ENCODE measurements at regions not wholly inside any gene's neighbourhood (a gene's known extent, or its start where the extent isn't known, plus 50 kb on each side); places are given as distances from the start of the nearest gene placed in this dataset.

DNA sequence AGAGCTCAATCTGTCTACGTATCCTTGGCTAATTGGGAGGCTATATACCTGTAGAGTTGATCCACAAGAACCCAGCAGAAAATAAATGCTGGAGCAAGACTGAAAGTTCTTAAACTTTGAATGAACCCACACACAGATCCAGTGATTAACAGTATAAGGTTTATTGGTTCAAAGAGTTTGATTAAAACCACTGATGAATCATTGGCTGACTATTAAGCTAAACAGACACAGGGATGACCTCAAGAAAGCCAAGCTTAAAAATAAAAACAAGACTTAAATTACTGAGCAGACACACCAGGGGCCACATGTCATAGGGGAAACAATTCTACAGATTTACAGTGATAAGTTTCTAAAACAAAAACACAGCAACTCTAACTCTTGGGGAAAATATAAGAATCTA, 163.6 kb downstream of the SPATA31D1 start:
- TF ChIP-seq, protein P1, sequence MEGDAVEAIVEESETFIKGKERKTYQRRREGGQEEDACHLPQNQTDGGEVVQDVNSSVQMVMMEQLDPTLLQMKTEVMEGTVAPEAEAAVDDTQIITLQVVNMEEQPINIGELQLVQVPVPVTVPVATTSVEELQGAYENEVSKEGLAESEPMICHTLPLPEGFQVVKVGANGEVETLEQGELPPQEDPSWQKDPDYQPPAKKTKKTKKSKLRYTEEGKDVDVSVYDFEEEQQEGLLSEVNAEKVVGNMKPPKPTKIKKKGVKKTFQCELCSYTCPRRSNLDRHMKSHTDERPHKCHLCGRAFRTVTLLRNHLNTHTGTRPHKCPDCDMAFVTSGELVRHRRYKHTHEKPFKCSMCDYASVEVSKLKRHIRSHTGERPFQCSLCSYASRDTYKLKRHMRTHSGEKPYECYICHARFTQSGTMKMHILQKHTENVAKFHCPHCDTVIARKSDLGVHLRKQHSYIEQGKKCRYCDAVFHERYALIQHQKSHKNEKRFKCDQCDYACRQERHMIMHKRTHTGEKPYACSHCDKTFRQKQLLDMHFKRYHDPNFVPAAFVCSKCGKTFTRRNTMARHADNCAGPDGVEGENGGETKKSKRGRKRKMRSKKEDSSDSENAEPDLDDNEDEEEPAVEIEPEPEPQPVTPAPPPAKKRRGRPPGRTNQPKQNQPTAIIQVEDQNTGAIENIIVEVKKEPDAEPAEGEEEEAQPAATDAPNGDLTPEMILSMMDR (conservative IDR thresholded peaks at IDR 0.05): no peak
- TF ChIP-seq ZFX (IDR thresholded peaks at IDR 0.05): no peak
- H3K27ac ChIP-seq: no peak overlapping the region

DNA sequence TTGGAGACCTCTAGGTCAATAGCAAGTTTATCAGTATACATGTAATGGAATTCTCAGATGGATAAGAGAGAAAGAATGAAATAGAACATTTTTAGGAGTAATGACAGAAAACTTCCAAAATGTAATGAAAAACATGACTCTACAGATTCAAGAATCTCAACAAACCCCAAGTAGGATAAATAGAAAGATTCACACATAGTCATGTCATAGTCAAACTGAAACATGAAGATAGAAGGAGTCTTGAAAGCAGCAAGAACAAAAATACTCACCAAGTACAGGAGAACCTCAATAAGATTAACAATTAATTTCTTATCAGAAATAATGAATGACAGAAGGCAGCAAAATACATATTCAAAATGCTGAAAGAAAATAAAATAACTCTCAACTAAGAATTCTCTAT, 164.5 kb downstream of the SPATA31D1 start:
- H3K27ac ChIP-seq: no peak overlapping the region
- TF ChIP-seq ZFX (IDR thresholded peaks at IDR 0.05): no peak
- TF ChIP-seq, protein P1 (conservative IDR thresholded peaks at IDR 0.05): no peak

DNA sequence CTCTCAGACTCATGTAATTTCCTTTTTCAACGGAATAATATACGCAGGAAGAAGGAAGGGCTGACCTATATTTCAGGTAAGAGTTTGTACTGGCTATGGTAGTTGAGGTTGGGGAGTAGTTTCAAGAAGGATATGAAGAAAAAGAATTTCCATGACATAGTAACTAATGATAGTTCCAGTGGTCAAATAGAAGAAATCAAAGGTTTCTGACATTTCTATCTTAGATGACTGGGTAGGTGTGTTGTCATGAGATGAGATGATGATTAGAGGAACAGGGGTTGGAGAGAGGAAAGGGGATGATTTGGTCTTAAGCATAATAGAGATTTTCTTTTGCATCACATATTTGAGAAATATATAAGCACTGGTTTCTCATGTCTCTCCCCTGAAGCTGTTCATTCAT, 166.0 kb downstream of the SPATA31D1 start:
- TF ChIP-seq, protein P1 (conservative IDR thresholded peaks at IDR 0.05): no peak
- TF ChIP-seq ZFX (IDR thresholded peaks at IDR 0.05): no peak
- H3K27ac ChIP-seq: no peak overlapping the region

DNA sequence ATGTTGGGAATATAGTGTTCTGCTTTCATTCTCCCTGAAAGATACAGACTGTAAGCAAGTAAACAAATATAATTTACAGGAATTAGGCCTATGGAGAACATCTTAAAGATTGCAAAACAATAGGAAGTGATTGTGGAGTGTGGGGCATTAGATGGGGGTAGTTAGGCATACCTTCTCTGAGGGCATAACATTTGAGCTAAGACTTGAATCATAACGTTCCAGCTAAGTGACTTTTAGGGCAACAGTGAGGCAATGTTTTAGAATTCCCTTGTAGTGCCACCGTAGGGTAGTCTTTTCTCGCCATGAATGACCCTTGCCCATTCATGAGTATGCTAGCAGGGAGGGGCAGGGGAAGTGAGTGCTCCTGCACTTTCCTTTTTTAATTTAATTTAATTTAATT, 173.3 kb downstream of the SPATA31D1 start:
- no peak overlapping the region for H3K27ac ChIP-seq
- TF ChIP-seq ZFX (IDR thresholded peaks at IDR 0.05): no peak
- TF ChIP-seq, protein P1 (conservative IDR thresholded peaks at IDR 0.05): no peak

DNA sequence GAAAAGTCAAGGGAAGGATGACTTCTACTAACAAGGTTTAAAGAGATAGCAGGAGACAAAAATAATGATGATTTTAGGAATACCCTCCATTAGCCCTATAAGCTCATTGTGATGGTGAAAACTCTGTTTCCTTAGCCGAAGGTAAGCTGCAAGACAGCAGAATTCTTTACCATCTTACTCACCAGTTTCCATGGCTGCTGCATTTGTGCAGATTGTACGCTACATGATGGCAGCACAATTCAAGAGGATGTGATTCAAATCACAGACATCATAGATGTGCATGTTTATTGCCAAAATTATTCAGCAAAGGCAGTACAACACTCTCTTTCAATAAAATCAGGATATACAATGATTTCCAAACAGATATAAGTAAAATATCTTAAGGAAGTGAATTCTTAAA, 175.6 kb downstream of the SPATA31D1 start:
- no peak overlapping the region for H3K27ac ChIP-seq
- TF ChIP-seq, protein P1 (conservative IDR thresholded peaks at IDR 0.05): no peak
- TF ChIP-seq ZFX (IDR thresholded peaks at IDR 0.05): no peak

DNA sequence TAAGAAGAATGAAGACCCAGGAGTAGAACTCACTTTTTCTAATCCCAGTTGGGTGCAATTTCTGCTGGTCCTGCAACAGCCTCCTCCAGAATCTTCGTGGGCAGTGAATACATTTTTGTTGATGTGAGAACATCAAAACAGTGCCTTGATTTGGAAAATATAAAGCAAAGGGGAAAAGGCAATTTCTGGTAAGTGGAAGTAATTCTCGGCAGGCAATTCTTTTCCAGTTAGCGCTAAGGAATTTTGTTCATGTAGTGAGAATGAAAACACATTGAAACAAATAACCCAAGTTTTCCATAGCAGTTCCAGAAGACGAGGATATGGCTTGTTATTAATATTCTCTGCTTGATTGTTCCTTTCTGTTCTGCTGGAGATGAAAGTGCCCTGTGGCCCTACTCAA, 178.7 kb downstream of the SPATA31D1 start:
- no peak overlapping the region for H3K27ac ChIP-seq
- TF ChIP-seq ZFX (IDR thresholded peaks at IDR 0.05): no peak
- TF ChIP-seq, protein P1 (conservative IDR thresholded peaks at IDR 0.05): no peak

DNA sequence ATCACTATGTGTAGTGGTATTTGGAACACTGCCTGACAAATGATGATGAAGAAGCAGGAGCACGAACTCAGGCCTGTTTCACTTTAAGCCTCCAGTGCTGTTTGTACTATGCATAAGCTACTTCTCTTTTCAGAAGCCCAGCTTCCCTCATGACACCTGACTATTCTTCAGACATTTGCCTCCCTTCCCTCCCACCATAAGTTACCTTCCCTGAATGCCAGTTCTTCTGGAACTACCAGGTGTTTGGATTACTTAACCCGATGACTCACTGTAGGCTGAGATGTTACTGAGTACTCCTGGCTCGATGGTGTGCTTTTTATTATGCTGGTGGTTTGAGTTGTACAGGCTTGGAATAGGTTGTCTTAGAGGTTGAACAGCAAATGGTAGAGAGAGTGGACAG, 180.0 kb downstream of the SPATA31D1 start:
- H3K27ac ChIP-seq: no peak overlapping the region
- TF ChIP-seq, protein P1 (conservative IDR thresholded peaks at IDR 0.05): no peak
- no peak for TF ChIP-seq ZFX (IDR thresholded peaks at IDR 0.05)
